Hepatic stellate cell (primary cell): ENCODE measurements at regions not wholly inside any gene's neighbourhood (a gene's known extent, or its start where the extent isn't known, plus 50 kb on each side); places are given as distances from the start of the nearest gene placed in this dataset.

Experiments used
- DNase-seq: peaks from one replicate; pipeline ENCODE4 v3.0.0; 2011; ENCODE audit warnings: low spot score

GRCh38 chr1:94644352-94644751 is 102.8 kb upstream of the F3 start:
- no peak for DNase-seq

GRCh38 chr1:94643819-94644218 is 102.3 kb upstream of the F3 start:
- DNase-seq = no peak

GRCh38 chr1:94642617-94643321 is 101.2 kb upstream of the F3 start:
- DNase-seq = no peak

GRCh38 chr1:94641990-94642389 is 100.4 kb upstream of the F3 start:
- DNase-seq = no peak

GRCh38 chr1:94640125-94640524 is 98.6 kb upstream of the F3 start:
- DNase-seq = no peak

- DNase-seq = no peak
These were observed 95.6 kb upstream of the F3 start for GRCh38 chr1:94637121-94637520.

- DNase-seq = no peak
These were observed 95.1 kb upstream of the F3 start for GRCh38 chr1:94636624-94637023.

- DNase-seq = no peak
These were observed 94.5 kb upstream of the F3 start for GRCh38 chr1:94636100-94636499.

- DNase-seq = no peak
These were observed 93.4 kb upstream of the F3 start for GRCh38 chr1:94634977-94635416.

GRCh38 chr1:94633051-94633450 is 91.5 kb upstream of the F3 start:
- DNase-seq = peak; percentile 37

- no peak for DNase-seq
These were observed 88.0 kb upstream of the F3 start for GRCh38 chr1:94629259-94630181.

- DNase-seq = no peak
These were observed 86.9 kb upstream of the F3 start for GRCh38 chr1:94628499-94628843.

- DNase-seq = no peak
These were observed 86.4 kb upstream of the F3 start for GRCh38 chr1:94627771-94628498.

- no peak for DNase-seq
These were observed 82.6 kb upstream of the F3 start for GRCh38 chr1:94624203-94624602.

- DNase-seq = no peak
These were observed 82.1 kb upstream of the F3 start for GRCh38 chr1:94623560-94624148.

- DNase-seq = peak; percentile 49
These were observed 81.2 kb upstream of the F3 start for GRCh38 chr1:94622757-94623156.

- DNase-seq = no peak
These were observed 80.2 kb upstream of the F3 start for GRCh38 chr1:94621802-94622201.

GRCh38 chr1:94621395-94621794 is 79.8 kb upstream of the F3 start:
- no peak for DNase-seq

GRCh38 chr1:94620345-94621031 is 78.9 kb upstream of the F3 start:
- no peak for DNase-seq

- DNase-seq = no peak
These were observed 78.2 kb upstream of the F3 start for GRCh38 chr1:94619731-94620130.

- no peak for DNase-seq
These were observed 76.6 kb upstream of the F3 start for GRCh38 chr1:94617957-94618739.
